Trophoblast cell (in vitro differentiated cells and primary cell): ENCODE measurements at regions not wholly inside any gene's neighbourhood (a gene's known extent, or its start where the extent isn't known, plus 50 kb on each side); places are given as distances from the start of the nearest gene placed in this dataset.

ENCODE experiments used
- DNase-seq, 2 donors: peaks; one replicate each; pipeline ENCODE4 v3.0.0-alpha.2; 2016
- H2AFZ ChIP-seq: 2 replicates; pipeline ENCODE4 v1.6.1; 2013; ENCODE audit warnings: low read length, moderate library complexity, mild to moderate bottlenecking; ENCODE audit not compliant: insufficient read depth, poor library complexity
- H2AK5ac ChIP-seq: 2 replicates; pipeline ENCODE4 v1.6.1; 2013; ENCODE audit warnings: mild to moderate bottlenecking, low read length
- H2BK120ac ChIP-seq: 2 replicates; pipeline ENCODE4 v1.6.1; 2013; ENCODE audit warnings: low read length, mild to moderate bottlenecking, moderate library complexity; ENCODE audit not compliant: insufficient read depth, poor library complexity
- H2BK12ac ChIP-seq: 2 replicates; pipeline ENCODE4 v1.6.1; 2013; ENCODE audit warnings: mild to moderate bottlenecking, low read length, moderate library complexity
- H2BK5ac ChIP-seq: 2 replicates; pipeline ENCODE4 v1.6.1; 2013; ENCODE audit warnings: low read length, low read depth, moderate library complexity, mild to moderate bottlenecking; ENCODE audit not compliant: poor library complexity
- H3K14ac ChIP-seq: 2 replicates; pipeline ENCODE4 v1.6.1; 2013; ENCODE audit warnings: mild to moderate bottlenecking, low read length
- H3K18ac ChIP-seq: 2 replicates; pipeline ENCODE4 v1.6.1; 2013; ENCODE audit warnings: mild to moderate bottlenecking, low read length
- H3K23ac ChIP-seq: 2 replicates; pipeline ENCODE4 v1.6.1; 2013; ENCODE audit warnings: low read length
- H3K27ac ChIP-seq: 2 replicates; pipeline ENCODE4 v1.5.1; 2013; ENCODE audit warnings: low read depth, mild to moderate bottlenecking, inconsistent platforms, low read length, moderate library complexity
- H3K27me3 ChIP-seq: 2 replicates; pipeline ENCODE4 v1.6.1; 2013; ENCODE audit warnings: inconsistent platforms, mild to moderate bottlenecking, low read length, moderate library complexity; ENCODE audit not compliant: insufficient read depth
- H3K36me3 ChIP-seq, 2 experiments: 1 replicate in 1 of 2; 2 replicates in 1 of 2; pipeline ENCODE4 v1.6.1; 2013; ENCODE audit warnings: low read length in 2 of 2, mild to moderate bottlenecking in 2 of 2, moderate library complexity in 1 of 2; ENCODE audit not compliant: insufficient read depth in 2 of 2, control insufficient read depth in 1 of 2
- H3K4ac ChIP-seq: 2 replicates; pipeline ENCODE4 v1.6.1; 2013; ENCODE audit warnings: low read depth, mild to moderate bottlenecking, low read length, moderate library complexity
- H3K4me1 ChIP-seq, 2 experiments: 1 replicate in 1 of 2; 2 replicates in 1 of 2; pipeline ENCODE4 v1.6.1; 2013; ENCODE audit warnings: low read length in 2 of 2, mild to moderate bottlenecking in 2 of 2, moderate library complexity in 1 of 2; ENCODE audit not compliant: insufficient read depth in 2 of 2, control insufficient read depth in 1 of 2
- H3K4me2 ChIP-seq: 2 replicates; pipeline ENCODE4 v1.6.1; 2013; ENCODE audit warnings: inconsistent platforms, mild to moderate bottlenecking, low read length, moderate library complexity
- H3K4me3 ChIP-seq: 2 replicates; pipeline ENCODE4 v1.5.1; 2013; ENCODE audit warnings: mild to moderate bottlenecking, low read depth, low read length, inconsistent platforms
- H3K79me1 ChIP-seq: one replicate; pipeline ENCODE4 v1.6.1; 2013; ENCODE audit warnings: low read length
- H3K79me2 ChIP-seq: 2 replicates; pipeline ENCODE4 v1.6.1; 2013; ENCODE audit warnings: low read length, mild to moderate bottlenecking; ENCODE audit not compliant: control insufficient read depth, insufficient read depth, poor library complexity
- H3K9ac ChIP-seq: 2 replicates; pipeline ENCODE4 v1.6.1; 2013; ENCODE audit warnings: mild to moderate bottlenecking, low read length
- H3K9me3 ChIP-seq: 2 replicates; pipeline ENCODE4 v1.6.1; 2013; ENCODE audit warnings: low read depth, mild to moderate bottlenecking, control low read depth, inconsistent platforms, low read length; ENCODE audit not compliant: insufficient read depth
- H4K12ac ChIP-seq: 2 replicates; pipeline ENCODE4 v1.6.1; 2013; ENCODE audit warnings: low read depth, mild to moderate bottlenecking, low read length, moderate library complexity
- H4K8ac ChIP-seq: 2 replicates; pipeline ENCODE4 v1.6.1; 2013; ENCODE audit warnings: low read depth, mild to moderate bottlenecking, low read length, moderate library complexity
- H4K91ac ChIP-seq: one replicate; pipeline ENCODE4 v1.6.1; 2013; ENCODE audit warnings: low read depth, mild to moderate bottlenecking, low read length, moderate library complexity
- WGBS: extraction: QIAGEN DNeasy Blood & Tissue Kit; methylation state at CpG from one replicate; pipeline ENCODE4 v1.1.7; 2013; ENCODE audit warnings: missing lambda C conversion rate; ENCODE audit not compliant: insufficient read length, insufficient coverage; ENCODE audit errors: extremely low coverage; 5-methylcytosine and 5-hydroxymethylcytosine counted together

GRCh38 chr13:50286324-50286723, 271.1 kb downstream of the KCNRG start:
- no peak overlapping the region for H3K4me2 ChIP-seq
- H3K9ac ChIP-seq = no peak overlapping the region
- no peak overlapping the region for H3K4me3 ChIP-seq
- H3K23ac ChIP-seq = no peak overlapping the region
- H3K9me3 ChIP-seq = peaks cover 2% of the 10 kb centered on the region
- no peak overlapping the region for H3K18ac ChIP-seq
- H4K8ac ChIP-seq = no peak overlapping the region
- WGBS = no CpG with 5 or more reads among the region's 3 CpGs
- H3K79me1 ChIP-seq = no peaks in the 10 kb centered on the region
- DNase-seq = no peak
- H4K12ac ChIP-seq = no peak overlapping the region
- H3K27ac ChIP-seq = no peak overlapping the region
- no peak overlapping the region for H3K4ac ChIP-seq
- no peak overlapping the region for H4K91ac ChIP-seq
- no peaks in the 10 kb centered on the region for H3K79me2 ChIP-seq
- no peak overlapping the region for H2BK5ac ChIP-seq
- no peaks in the 10 kb centered on the region for H3K4me1 ChIP-seq
- H2BK12ac ChIP-seq = no peak overlapping the region
- H3K14ac ChIP-seq = no peak overlapping the region
- H3K27me3 ChIP-seq = no peaks in the 10 kb centered on the region
- H2BK120ac ChIP-seq = no peak overlapping the region
- no peaks in the 10 kb centered on the region for H3K36me3 ChIP-seq
- no peak overlapping the region for H2AFZ ChIP-seq
- no peak overlapping the region for H2AK5ac ChIP-seq

- H3K27me3 ChIP-seq = no peaks in the 10 kb centered on the region
- no peaks in the 10 kb centered on the region for H3K4me1 ChIP-seq
- no peak overlapping the region for H3K4me2 ChIP-seq
- H4K8ac ChIP-seq = no peak overlapping the region
- no peak overlapping the region for H2AFZ ChIP-seq
- no peak overlapping the region for H2BK12ac ChIP-seq
- H2AK5ac ChIP-seq = no peak overlapping the region
- no peaks in the 10 kb centered on the region for H3K79me2 ChIP-seq
- no peak overlapping the region for H2BK120ac ChIP-seq
- no peaks in the 10 kb centered on the region for H3K36me3 ChIP-seq
- H4K12ac ChIP-seq = no peak overlapping the region
- no peak overlapping the region for H3K4ac ChIP-seq
- no peak for DNase-seq
- no peak overlapping the region for H2BK5ac ChIP-seq
- H4K91ac ChIP-seq = no peak overlapping the region
- H3K9ac ChIP-seq = no peak overlapping the region
- H3K18ac ChIP-seq = no peak overlapping the region
- no peak overlapping the region for H3K23ac ChIP-seq
- no peak overlapping the region for H3K4me3 ChIP-seq
- no CpG with 5 or more reads among the region's 1 CpG for WGBS
- peaks cover 2% of the 10 kb centered on the region for H3K9me3 ChIP-seq
- H3K79me1 ChIP-seq = no peaks in the 10 kb centered on the region
- H3K14ac ChIP-seq = no peak overlapping the region
- no peak overlapping the region for H3K27ac ChIP-seq
Measured at GRCh38 chr13:50290186-50290585, 274.9 kb downstream of the KCNRG start.

- Histone ChIP-seq H3K14ac (no peak overlapping the region), H3K4me2 (no peak overlapping the region), H3K27ac (no peak overlapping the region), H2AFZ (no peak overlapping the region), H2BK120ac (no peak overlapping the region), H3K4me1 (no peaks in the 10 kb centered on the region), H3K79me1 (no peaks in the 10 kb centered on the region), H2AK5ac (no peak overlapping the region), H2BK12ac (no peak overlapping the region), H3K36me3 (no peaks in the 10 kb centered on the region), H4K12ac (no peak overlapping the region), H3K23ac (no peak overlapping the region), H3K9me3 (peaks cover 2% of the 10 kb centered on the region), H3K79me2 (no peaks in the 10 kb centered on the region), H3K27me3 (no peaks in the 10 kb centered on the region), H2BK5ac (no peak overlapping the region), H3K4ac (no peak overlapping the region), H4K91ac (no peak overlapping the region), H3K18ac (no peak overlapping the region), H3K4me3 (no peak overlapping the region), H3K9ac (no peak overlapping the region), H4K8ac (no peak overlapping the region)
- WGBS = no CpG with 5 or more reads among the region's 2 CpGs
- DNase-seq = no peak
Measured at GRCh38 chr13:50291611-50292010, 276.4 kb downstream of the KCNRG start.

GRCh38 chr13:50292081-50292480, 276.8 kb downstream of the KCNRG start:
- H4K12ac ChIP-seq = no peak overlapping the region
- DNase-seq = no peak
- no peak overlapping the region for H4K91ac ChIP-seq
- H3K9ac ChIP-seq = no peak overlapping the region
- H3K4ac ChIP-seq = no peak overlapping the region
- H2BK5ac ChIP-seq = no peak overlapping the region
- no peaks in the 10 kb centered on the region for H3K27me3 ChIP-seq
- H4K8ac ChIP-seq = no peak overlapping the region
- H2AFZ ChIP-seq = no peak overlapping the region
- H3K79me1 ChIP-seq = no peaks in the 10 kb centered on the region
- no peaks in the 10 kb centered on the region for H3K36me3 ChIP-seq
- H3K4me1 ChIP-seq = no peaks in the 10 kb centered on the region
- no peak overlapping the region for H2BK12ac ChIP-seq
- H2BK120ac ChIP-seq = no peak overlapping the region
- no peak overlapping the region for H3K4me2 ChIP-seq
- no CpG with 5 or more reads among the region's 1 CpG for WGBS
- no peak overlapping the region for H3K23ac ChIP-seq
- no peaks in the 10 kb centered on the region for H3K79me2 ChIP-seq
- H3K9me3 ChIP-seq = peaks cover 2% of the 10 kb centered on the region
- H2AK5ac ChIP-seq = no peak overlapping the region
- H3K27ac ChIP-seq = no peak overlapping the region
- H3K14ac ChIP-seq = no peak overlapping the region
- no peak overlapping the region for H3K4me3 ChIP-seq
- no peak overlapping the region for H3K18ac ChIP-seq
